ENCODE measurements at regions not wholly inside any gene's neighbourhood (a gene's known extent, or its start where the extent isn't known, plus 50 kb on each side); places are given as distances from the start of the nearest gene placed in this dataset.

DNA sequence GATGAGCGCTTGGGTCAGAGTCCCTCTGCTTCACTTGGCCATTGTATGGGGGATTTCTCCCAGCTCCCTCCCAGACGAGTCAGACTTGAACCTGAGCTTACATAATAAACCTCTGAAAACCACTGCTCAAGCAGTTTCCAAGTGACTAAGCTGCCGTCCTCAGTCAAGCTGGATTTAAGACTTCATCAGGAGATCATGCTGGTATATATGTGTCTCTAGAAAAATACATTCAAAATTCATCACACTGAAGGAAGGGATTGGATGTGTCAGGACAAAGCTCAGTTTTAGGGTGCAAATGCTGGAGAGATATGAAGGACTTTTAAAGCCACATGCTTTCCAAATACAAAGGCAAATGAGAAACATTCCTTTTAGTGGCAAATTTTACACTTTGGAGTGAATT lies 114.3 kb downstream of the QDPR start:
- FAIRE-seq, result no peak
- SMC1A ChIA-PET (ENCODE audit: uncharacterized antibody, unreplicated experiment), result interaction anchor here (1.0 kb wide), 1 partner anchor 15 kb away, joined by 3 read pairs; no protein-coding TSS in a partner anchor
- Histone ChIP-seq H3K4me2 (ENCODE audit: control insufficient read depth, insufficient read depth) (no peak overlapping the region), H4K20me1 (ENCODE audit: control insufficient read depth, insufficient read depth) (no peaks in the 10 kb centered on the region), H3K9me3 (replicated peaks; ENCODE audit: control insufficient read depth, insufficient read depth, low read length) (no peaks in the 10 kb centered on the region), H3K4me3 (no peak overlapping the region), H3K4me1 (ENCODE audit: control insufficient read depth, insufficient read depth, low read length) (no peaks in the 10 kb centered on the region), H3K9ac (ENCODE audit: control insufficient read depth, insufficient read depth, low read length) (no peak overlapping the region), H3K27me3 (replicated peaks in 1 of 2; ENCODE audit: control insufficient read depth in 2 of 2, insufficient read depth in 2 of 2, low read length in 1 of 2) (no peaks in the 10 kb centered on the region), H2AFZ (ENCODE audit: control insufficient read depth, low read depth, low read length) (no peak overlapping the region), H3K79me2 (ENCODE audit: control insufficient read depth, insufficient read depth, low read length) (no peaks in the 10 kb centered on the region), H3K27ac (ENCODE audit: control insufficient read depth, insufficient read depth) (no peak overlapping the region), H3K36me3 (ENCODE audit: control insufficient read depth in 2 of 2, insufficient read depth in 2 of 2, low read length in 1 of 2) (no peaks in the 10 kb centered on the region)
- no TSS peak for BruUV-seq (replicated peaks)
- RAD21 ChIA-PET (ENCODE audit: unreplicated experiment), result no interaction called here
- POLR2A ChIA-PET, result no interaction called here
- CTCF ChIA-PET, result interaction anchor here (1.3 kb wide), 1 partner anchor 74 kb away, joined by 4 read pairs; no protein-coding TSS in a partner anchor
- WGBS (ENCODE audit: insufficient coverage, insufficient replicate concordance, low lambda C conversion rate, missing lambda C conversion rate), result 31% methylated on average over 3 of the region's 3 CpGs
- intact Hi-C loops (cut with micrococcal nuclease; ENCODE audit: unreplicated experiment), result no loop called here
- TF ChIP-seq SPI1 (IDR thresholded peaks at IDR 0.05; ENCODE audit: borderline replicate concordance, insufficient read depth, low read depth, low read length) (no peak), FOXK2 (IDR thresholded peaks at IDR 0.05) (no peak), EP300 (IDR thresholded peaks at IDR 0.05; ENCODE audit: borderline replicate concordance in 1 of 2, control insufficient read depth in 1 of 2, low read depth in 2 of 2, low read length in 2 of 2) (no peak), IKZF1 (conservative IDR thresholded peaks at IDR 0.05) (no peak), SIX5 (IDR thresholded peaks at IDR 0.05; ENCODE audit: low read depth, low read length, severe bottlenecking) (no peak), IRF4 (IDR thresholded peaks at IDR 0.05; ENCODE audit: low read depth, low read length) (no peak), CREB1 (IDR thresholded peaks at IDR 0.05; ENCODE audit: low read depth) (no peak), RUNX3 (IDR thresholded peaks at IDR 0.05; ENCODE audit: low read length) (no peak), SREBF1 (IDR thresholded peaks at IDR 0.05; ENCODE audit: low read length) (no peak)
- TF ChIP-seq, protein P1, sequence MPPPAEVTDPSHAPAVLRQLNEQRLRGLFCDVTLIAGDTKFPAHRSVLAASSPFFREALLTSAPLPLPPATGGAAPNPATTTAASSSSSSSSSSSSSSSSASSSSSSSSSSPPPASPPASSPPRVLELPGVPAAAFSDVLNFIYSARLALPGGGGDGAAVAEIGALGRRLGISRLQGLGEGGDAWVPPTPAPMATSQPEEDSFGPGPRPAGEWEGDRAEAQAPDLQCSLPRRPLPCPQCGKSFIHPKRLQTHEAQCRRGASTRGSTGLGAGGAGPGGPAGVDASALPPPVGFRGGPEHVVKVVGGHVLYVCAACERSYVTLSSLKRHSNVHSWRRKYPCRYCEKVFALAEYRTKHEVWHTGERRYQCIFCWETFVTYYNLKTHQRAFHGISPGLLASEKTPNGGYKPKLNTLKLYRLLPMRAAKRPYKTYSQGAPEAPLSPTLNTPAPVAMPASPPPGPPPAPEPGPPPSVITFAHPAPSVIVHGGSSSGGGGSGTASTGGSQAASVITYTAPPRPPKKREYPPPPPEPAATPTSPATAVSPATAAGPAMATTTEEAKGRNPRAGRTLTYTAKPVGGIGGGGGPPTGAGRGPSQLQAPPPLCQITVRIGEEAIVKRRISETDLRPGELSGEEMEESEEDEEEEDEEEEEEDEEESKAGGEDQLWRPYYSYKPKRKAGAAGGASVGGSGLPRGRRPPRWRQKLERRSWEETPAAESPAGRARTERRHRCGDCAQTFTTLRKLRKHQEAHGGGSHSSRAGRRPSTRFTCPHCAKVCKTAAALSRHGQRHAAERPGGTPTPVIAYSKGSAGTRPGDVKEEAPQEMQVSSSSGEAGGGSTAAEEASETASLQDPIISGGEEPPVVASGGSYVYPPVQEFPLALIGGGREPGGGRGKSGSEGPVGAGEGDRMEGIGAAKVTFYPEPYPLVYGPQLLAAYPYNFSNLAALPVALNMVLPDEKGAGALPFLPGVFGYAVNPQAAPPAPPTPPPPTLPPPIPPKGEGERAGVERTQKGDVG (CRISPR knock-in tag; IDR thresholded peaks at IDR 0.05), result no peak
- TF ChIP-seq, protein P2, sequence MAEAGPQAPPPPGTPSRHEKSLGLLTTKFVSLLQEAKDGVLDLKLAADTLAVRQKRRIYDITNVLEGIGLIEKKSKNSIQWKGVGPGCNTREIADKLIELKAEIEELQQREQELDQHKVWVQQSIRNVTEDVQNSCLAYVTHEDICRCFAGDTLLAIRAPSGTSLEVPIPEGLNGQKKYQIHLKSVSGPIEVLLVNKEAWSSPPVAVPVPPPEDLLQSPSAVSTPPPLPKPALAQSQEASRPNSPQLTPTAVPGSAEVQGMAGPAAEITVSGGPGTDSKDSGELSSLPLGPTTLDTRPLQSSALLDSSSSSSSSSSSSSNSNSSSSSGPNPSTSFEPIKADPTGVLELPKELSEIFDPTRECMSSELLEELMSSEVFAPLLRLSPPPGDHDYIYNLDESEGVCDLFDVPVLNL (IDR thresholded peaks at IDR 0.05; ENCODE audit: low read depth, low read length), result no peak
- TF ChIP-seq, protein P3, sequence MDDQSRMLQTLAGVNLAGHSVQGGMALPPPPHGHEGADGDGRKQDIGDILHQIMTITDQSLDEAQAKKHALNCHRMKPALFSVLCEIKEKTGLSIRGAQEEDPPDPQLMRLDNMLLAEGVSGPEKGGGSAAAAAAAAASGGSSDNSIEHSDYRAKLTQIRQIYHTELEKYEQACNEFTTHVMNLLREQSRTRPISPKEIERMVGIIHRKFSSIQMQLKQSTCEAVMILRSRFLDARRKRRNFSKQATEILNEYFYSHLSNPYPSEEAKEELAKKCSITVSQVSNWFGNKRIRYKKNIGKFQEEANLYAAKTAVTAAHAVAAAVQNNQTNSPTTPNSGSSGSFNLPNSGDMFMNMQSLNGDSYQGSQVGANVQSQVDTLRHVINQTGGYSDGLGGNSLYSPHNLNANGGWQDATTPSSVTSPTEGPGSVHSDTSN (IDR thresholded peaks at IDR 0.05; ENCODE audit: insufficient replicate concordance, low read depth, low read length), result no peak
- DNase-seq (ENCODE audit: low read depth, low spot score), result no peak
- in situ Hi-C loops (cut with MboI), result no loop called here
- no peak for ATAC-seq
